G401.6 (cell line): ENCODE measurements at regions not wholly inside any gene's neighbourhood (a gene's known extent, or its start where the extent isn't known, plus 50 kb on each side); places are given as distances from the start of the nearest gene placed in this dataset.

Experiments
- FAIRE-seq: peaks from 2 replicates; lab custom pipeline; 2012; peaks lifted over from hg19 to GRCh38; lab: Jason Lieb, UNC

- no peak for FAIRE-seq
These were observed 163.3 kb upstream of the RAD23B start for GRCh38 chr9:107119735-107120134.

GRCh38 chr9:107123389-107123788 is 159.7 kb upstream of the RAD23B start:
- no peak for FAIRE-seq

DNA sequence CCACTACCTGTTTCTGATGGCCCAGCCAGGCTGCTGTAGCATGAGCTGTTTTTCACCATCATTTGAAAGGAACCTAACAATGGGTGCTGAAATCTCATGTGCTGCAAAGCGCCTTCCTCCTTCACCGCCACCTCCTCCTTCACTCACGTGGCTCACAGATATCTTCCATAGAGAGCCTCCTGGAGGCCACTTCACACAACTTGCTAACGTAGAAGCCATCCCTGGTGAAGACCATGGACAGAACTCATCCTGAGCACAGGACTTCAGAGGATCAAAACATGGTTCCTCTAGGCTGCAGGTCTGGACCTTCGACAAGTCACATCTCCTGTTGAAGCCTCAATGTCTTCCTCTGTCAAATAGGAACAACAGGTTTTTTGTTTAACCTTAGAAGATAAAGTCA is 155.5 kb upstream of the RAD23B start:
- no peak for FAIRE-seq

- FAIRE-seq: no peak
These were observed 151.8 kb upstream of the RAD23B start for GRCh38 chr9:107131108-107131799.

- FAIRE-seq: no peak
These were observed 146.8 kb upstream of the RAD23B start for GRCh38 chr9:107136296-107136695.

DNA sequence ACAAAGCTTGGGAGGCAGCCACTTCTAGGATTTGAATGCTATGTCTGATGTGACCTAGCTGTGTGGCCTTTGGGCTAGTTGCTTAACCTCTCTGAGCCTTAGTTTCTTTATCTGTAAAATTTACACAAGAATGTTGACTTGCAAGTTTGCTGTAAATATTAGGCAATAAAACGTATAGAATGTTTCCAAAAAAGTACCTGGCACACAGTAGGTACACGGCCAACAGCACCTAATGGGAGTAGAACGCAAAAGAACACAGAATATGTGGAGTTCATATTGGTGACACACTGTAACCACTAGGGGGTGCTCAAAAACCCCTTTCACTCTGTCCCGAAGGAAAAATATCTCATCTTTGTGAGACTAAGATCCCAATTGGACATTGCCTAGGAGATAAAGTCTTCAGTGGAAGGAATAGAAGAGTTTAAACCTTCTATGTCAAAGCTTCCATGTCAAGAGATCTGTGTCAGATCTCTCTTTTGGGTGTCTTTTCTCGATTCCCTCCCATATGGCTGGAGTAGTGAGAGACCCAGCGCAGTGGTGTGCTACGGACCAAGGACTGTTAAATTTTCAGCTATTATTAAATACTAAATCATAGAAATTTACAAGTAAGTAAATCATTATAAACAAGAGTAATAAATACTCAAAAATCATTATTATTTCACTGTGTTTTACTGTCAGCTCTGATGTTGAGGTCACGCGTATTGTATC is 145.4 kb upstream of the RAD23B start:
- FAIRE-seq: peak; percentile 88

DNA sequence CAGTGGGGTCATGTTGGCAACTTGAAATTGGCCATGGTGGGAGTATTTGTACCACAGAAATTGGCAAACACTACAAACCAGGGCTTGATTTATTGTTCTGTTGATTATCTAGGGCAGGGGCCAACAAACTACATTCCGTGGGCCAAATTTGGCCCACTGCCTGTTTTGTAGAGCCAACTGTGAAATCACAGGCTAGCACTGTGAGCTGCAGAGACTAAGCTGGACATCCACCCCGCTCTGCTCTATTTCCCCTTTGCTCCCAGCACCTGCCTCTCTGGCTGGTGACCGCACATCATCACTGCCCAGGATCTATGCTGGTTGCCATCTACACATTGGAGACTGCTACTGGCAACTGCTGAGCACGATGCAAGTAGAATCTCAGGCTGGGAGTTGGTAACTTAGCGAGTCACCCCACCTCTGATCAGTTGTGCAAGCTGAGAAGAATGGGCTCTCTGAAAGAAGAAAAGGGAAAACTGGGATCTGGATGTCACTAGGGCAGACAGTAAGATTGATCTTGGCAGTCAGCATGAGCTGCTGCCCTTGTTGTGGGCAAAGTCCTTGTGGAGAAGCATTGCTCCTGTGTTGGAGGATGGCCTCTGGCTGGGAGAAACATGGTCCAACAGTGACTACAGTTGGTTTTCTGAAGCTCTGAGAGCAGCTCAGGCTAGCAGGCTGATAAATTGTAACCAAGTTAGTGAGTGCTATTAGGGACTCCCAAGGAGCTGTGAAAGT is 144.7 kb upstream of the RAD23B start:
- no peak for FAIRE-seq

GRCh38 chr9:107141967-107142366 is 141.1 kb upstream of the RAD23B start:
- no peak for FAIRE-seq

DNA sequence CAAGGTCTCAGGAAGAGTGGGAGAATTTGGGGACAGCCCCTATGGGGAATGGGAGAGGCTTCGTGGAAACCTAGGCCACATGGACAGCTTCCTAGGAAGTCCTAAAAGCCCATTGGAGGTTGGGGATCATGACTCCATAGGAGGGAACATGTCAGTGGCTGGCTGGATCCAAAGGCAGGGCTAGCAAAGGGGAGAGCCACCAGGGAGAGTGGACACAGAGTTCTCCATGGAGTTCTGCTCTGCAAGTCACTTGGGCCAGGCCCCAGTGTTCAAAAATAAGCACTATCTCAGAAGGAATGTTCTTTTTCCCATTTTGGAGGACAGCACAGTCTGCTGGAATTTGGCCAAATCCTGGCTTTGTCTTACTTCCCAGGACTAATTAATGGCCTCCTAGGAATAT is 140.6 kb upstream of the RAD23B start:
- no peak for FAIRE-seq

DNA sequence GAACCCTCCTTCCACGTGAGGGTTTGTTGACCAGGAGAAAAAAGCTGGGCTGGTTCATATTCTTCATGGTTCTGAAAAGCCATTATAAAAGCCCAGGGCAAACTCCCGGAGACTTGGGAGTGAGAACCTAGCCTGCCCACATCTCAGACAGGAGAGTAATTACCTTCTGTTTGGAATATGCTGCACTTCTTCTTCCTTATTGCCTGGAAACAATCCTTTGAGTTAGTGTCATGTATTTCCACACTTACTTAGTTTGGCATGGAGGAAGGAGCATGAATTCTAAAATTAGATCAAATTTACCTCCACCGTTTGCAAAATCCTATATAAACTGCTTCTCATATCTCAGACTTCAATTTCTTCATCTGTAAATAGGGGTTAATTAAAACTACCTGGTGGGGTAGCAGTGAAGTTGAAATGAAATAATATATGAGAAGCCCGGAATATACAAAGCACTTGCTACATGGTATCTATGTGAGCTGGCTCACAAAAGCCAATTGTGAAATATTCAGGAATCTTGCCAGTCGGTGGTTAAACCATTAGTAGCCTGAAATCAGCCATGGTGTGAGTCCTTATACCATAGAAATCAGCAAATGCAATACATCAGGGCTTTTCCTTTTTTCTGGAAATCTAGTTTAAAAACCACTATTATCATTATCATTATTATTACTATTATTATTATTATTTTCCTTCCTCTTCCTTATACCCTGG is 140.0 kb upstream of the RAD23B start:
- no peak for FAIRE-seq

- no peak for FAIRE-seq
These were observed 138.6 kb upstream of the RAD23B start for GRCh38 chr9:107144475-107144874.

- FAIRE-seq: no peak
These were observed 135.9 kb upstream of the RAD23B start for GRCh38 chr9:107147134-107147533.

- FAIRE-seq: no peak
These were observed 134.9 kb upstream of the RAD23B start for GRCh38 chr9:107148216-107148615.

GRCh38 chr9:107149756-107150155 is 133.3 kb upstream of the RAD23B start:
- no peak for FAIRE-seq

GRCh38 chr9:107153336-107153735 is 129.7 kb upstream of the RAD23B start:
- no peak for FAIRE-seq

GRCh38 chr9:107154291-107154690 is 128.8 kb upstream of the RAD23B start:
- no peak for FAIRE-seq

DNA sequence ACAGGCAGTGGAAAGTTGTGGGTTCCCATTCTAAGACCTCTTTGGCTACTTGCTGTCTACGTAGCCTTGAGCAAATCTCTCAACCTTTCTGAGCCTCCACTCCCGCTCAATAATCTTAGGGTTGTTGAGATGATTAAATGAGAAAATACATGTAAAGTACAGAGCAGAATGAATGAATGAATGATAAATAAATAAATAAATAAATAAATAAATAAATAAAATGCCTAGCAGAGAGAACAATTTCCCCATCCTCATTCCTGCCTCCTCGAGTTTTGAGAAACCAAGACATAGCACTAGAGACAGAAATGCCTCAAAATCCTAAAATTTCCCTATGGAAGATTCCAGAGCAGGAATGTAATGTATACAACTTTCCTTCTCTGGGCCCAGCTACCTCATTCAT is 128.3 kb upstream of the RAD23B start:
- no peak for FAIRE-seq

GRCh38 chr9:107155244-107155817 is 127.7 kb upstream of the RAD23B start:
- no peak for FAIRE-seq

DNA sequence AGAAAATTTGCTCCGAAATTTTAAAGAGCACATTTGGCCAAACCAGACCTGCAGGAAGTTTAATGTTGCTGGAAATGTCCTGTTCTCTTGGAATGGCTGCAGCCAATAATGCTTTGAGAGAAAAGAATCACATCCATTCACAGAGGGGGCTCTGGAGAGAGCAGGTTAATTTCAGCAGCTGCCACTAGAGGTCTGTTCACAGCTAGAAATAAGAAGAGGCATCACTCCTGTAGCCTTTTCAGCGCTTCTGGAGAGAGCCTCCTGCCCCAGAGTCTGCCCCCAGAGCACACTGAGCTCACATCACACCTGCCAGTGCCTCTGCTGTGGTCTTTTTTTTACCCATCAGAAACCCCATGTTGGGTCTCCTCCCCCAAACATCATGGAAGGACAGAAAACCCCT is 124.8 kb upstream of the RAD23B start:
- peak; percentile 30 for FAIRE-seq

- FAIRE-seq: no peak
These were observed 121.7 kb upstream of the RAD23B start for GRCh38 chr9:107161338-107161737.

DNA sequence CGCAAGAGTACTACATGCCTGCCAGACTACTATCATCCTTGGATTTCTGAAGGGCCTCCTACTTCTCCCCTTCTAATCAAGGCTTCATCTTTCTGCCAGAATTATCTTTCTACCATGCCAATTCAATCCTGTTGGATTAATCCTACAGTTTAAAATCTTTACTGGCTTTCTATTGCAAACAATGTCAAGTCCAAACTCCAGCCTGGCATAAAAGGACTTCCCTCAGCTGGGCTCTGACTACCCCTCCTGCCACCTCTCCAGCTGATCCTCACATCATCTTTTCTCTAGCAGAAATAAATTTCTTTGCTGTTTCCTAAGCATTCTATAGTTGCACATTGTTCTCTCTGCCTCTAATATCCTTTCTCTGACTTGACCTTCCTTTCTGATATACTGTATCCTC is 119.7 kb upstream of the RAD23B start:
- FAIRE-seq: no peak

GRCh38 chr9:107169796-107170195 is 113.3 kb upstream of the RAD23B start:
- FAIRE-seq: no peak
